HG03354 (cell line): ENCODE measurements at regions not wholly inside any gene's neighbourhood (a gene's known extent, or its start where the extent isn't known, plus 50 kb on each side); places are given as distances from the start of the nearest gene placed in this dataset.
"Not testable (repeated sequence)": the region's sequence is repeated elsewhere in the genome, so short reads cannot be mapped to it uniquely, and the experiment has no call there.

ENCODE experiments used
- ATAC-seq: cut with Tn5 transposase; IDR thresholded peaks from one replicate; pipeline ENCODE4 v1.9.1; 2021; ENCODE audit warnings: mild to moderate bottlenecking; ENCODE audit not compliant: unreplicated experiment, poor library complexity, severe bottlenecking

DNA sequence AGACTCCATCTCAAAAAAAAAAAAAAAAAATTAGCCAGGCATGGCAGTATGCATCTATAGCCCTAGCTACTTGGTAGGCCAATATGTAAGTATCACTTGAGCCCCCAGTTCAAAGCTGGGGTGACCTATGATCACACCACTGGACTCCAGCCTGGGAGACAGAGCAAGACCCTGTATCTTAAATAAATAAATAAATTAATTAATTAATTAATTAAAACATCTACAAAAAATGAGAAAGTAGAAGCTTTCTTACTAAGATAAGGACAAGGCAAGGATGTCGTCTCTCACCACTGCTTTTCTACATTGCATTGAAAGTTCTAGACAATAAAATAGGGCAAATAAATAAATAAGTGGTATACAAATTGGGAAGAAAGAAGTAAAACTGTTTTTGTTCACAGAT lies 134.3 kb upstream of the CARMIL1 start:
- ATAC-seq, result no peak

DNA sequence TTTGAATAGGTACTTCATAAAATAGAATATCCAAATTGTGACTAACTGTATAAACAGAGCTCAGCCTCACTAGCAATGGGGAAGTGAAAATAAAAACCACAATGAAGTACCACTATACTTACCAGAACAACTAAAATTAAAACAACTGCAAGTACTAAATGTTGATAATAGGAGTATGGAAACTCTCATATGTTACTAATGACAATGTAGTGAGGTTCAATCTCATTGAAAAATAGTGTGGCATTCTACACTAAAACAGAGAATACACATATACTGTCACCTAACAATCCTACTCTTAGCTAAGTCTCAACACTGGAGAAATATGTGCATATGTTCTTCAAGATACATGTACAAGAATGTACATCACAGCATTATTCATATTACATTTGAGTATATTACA lies 132.0 kb upstream of the CARMIL1 start:
- peak; percentile 99 for ATAC-seq

DNA sequence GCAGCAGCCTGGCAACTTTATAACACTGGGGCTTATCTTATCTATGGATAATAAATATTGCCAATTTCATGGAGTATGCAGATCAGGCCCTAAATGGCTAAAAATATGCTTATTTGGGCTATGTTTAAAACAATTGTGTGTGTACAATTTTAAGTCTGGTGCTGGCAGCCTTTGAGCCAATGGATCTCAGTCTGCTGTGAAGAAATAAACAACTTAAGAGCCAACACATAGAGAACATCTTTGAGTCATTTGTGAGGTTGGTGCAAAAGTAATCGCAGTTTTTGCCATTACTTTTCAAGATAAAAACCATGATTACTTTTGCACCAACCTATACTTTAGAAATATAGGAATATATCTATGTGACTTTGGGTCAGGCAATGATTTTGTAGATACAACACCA lies 129.1 kb upstream of the CARMIL1 start:
- no peak for ATAC-seq

DNA sequence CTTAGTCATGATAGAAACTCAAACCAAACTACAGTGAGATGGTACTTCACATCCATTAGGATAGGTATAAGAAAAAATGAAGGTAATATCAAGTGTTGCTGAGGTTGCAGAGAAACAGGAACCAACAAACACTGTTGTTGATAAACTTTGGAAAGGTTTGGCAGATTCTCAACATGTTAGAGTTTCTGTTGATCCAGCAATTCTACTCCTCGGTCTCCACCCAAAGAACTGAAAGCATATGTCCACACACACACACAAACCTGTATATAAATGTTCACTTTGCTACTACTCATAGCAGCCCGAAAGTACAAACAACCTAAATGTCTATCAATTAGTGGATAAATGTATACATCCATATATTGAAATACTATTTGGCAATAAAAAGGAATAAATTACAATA lies 128.3 kb upstream of the CARMIL1 start:
- no peak for ATAC-seq

DNA sequence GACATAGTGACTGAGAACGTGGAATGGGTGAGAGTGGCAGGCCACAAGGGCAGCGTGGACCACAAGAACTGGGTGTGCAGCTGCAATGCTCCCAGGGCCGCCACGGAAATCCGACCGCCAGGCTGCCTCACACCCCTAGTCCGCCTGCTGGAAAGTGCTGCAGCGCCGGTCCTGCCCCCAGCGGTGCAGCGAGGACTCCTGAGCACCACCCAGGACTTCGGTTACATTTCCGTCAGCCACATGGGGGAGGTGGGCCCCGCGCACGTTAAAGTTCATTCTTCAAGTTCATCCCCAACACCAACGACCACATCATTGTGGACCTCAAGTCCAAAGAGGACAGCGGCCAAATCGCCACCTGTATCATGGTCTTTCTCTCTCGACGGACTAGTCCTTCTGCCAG lies 126.1 kb upstream of the CARMIL1 start:
- no peak for ATAC-seq

GRCh38 chr6:25154034-25154596 lies 125.1 kb upstream of the CARMIL1 start:
- ATAC-seq, result no peak

DNA sequence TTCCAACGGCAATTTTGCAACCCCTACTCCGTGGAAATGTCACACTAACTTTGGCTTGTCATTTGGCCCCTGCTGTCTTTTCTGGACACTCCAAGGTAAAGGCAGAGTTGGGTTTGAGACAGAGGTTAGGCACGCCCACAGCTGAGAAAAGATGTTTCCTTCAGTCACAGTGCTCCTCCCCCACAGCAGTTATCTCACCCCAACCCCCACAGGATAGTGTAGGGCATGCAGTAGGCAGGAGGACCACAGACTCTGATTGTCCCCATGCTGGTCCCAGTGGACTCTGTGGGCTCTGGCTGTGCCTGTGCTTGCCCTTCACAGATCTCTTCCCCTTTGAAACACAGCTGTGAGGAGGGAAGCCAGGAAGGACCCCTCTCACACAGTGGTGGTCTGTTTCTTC lies 124.0 kb upstream of the CARMIL1 start:
- no peak for ATAC-seq

DNA sequence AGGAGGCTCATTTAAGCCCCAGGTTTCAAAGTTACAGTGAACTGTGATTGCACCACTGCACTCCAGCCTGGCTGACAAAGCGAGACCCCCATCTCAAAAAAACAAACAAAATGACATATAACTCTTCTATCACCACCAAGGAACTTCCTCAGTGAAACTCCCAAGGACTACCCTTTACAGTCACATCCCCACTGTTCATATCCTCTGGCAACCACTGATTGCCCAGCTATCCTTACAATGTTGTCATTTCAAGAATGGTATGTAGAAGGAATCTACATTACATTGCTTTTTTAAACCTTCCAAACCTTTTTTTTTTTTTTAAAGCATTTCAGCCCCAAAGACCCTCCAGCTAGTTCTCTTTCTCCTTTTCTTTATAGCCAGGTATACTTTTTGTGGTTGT lies 123.1 kb upstream of the CARMIL1 start:
- no peak for ATAC-seq

DNA sequence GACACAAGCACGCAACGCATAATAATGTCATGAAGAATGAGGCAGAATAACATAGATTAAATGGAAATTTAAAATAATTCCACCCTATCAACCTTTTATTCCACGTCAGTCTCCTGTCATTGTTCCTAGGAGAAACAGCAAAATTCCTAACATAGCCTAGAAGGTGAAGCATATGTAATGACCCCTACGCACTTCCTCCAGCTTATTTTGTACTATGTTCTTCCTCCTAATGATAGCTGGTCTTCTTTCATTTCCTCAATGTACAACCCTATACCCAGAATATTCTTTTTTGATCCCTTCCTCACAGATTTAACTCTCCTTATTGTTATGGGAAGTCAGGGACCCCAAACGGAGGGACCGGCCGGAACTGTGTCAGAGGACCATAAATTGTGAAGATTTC lies 122.0 kb upstream of the CARMIL1 start:
- ATAC-seq, result no peak

GRCh38 chr6:25157842-25158241 lies 121.3 kb upstream of the CARMIL1 start:
- ATAC-seq, result no peak

GRCh38 chr6:25160134-25160533 lies 119.0 kb upstream of the CARMIL1 start:
- ATAC-seq, result not testable (repeated sequence)

- ATAC-seq, result no peak
These were observed 114.0 kb upstream of the CARMIL1 start for GRCh38 chr6:25165177-25165576.

GRCh38 chr6:25165800-25166199 lies 113.4 kb upstream of the CARMIL1 start:
- no peak for ATAC-seq

- ATAC-seq, result no peak
These were observed 112.0 kb upstream of the CARMIL1 start for GRCh38 chr6:25166955-25167748.

DNA sequence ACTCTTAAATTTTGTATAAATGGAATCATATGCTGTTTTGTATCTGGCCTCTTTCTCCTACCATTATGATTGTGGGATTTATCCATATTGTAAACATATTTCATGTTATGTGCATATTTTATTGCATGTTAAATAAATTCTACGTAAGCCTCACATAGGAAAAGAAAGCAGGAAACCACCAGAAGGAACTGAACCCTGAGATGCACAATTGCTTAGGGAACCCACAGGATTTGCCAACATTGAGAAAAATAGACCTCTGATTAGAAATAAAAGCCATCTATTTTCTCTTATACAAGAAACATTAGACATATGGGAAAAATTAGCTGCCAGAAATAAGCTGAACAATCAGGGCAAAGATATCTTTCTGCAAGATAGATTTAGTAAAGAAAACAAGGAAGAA lies 111.2 kb upstream of the CARMIL1 start:
- ATAC-seq, result no peak

- ATAC-seq, result no peak
These were observed 110.5 kb upstream of the CARMIL1 start for GRCh38 chr6:25168637-25169036.

DNA sequence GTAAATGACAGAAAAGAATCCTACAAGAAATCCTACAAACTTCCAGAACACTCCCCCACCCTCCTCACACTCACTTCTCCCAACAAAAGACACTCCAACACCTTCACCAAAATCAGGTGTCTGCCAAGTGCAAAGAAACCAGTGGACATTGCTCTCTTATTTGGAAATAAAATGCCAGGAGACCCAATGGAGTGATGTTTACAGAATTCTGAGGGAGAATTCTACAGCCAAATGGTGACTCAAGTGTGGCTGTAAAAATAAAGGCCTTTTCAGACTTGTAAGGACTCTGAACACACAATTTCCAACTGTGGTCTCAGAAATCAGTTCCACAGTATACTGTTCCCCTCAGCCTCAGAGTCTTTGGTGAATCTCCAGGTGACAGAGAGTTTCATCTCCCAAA lies 109.6 kb upstream of the CARMIL1 start:
- ATAC-seq, result no peak

DNA sequence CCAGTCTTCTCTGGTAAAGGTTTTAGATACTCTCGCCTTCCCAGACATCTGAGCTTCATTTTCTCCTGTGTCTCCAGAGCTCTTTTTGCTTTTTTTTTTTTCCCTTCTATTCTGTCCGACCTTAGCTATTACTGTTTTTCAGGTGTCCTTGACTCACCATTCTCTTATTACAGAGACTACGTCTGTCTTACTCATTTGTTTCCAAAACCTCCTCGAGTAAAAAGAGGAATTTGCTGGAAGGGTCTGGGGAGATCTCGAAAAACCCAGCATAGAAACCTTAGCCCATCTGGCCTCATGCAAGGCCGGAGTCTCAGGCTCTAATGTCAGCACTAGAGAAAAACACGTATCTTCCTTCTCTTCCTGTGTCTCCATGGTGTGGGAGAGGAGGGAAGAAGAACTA lies 109.2 kb upstream of the CARMIL1 start:
- no peak for ATAC-seq

- ATAC-seq, result no peak
These were observed 108.5 kb upstream of the CARMIL1 start for GRCh38 chr6:25170640-25171039.

GRCh38 chr6:25171301-25171700 lies 107.9 kb upstream of the CARMIL1 start:
- no peak for ATAC-seq

GRCh38 chr6:25172819-25173218 lies 106.4 kb upstream of the CARMIL1 start:
- no peak for ATAC-seq

GRCh38 chr6:25173246-25173645 lies 105.9 kb upstream of the CARMIL1 start:
- ATAC-seq, result no peak
